H9 (cell line): ENCODE measurements at regions not wholly inside any gene's neighbourhood (a gene's known extent, or its start where the extent isn't known, plus 50 kb on each side); places are given as distances from the start of the nearest gene placed in this dataset.

Experiments
- DNase-seq: peaks from one replicate; pipeline ENCODE4 v3.0.0-alpha.2; 2017
- H2AFZ ChIP-seq: one replicate; pipeline ENCODE4 v1.6.1; 2013; ENCODE audit warnings: mild to moderate bottlenecking, low read length, control low read depth, moderate library complexity
- H2AK5ac ChIP-seq: 2 replicates; pipeline ENCODE4 v1.6.1; 2013; ENCODE audit warnings: low read length, control low read depth, mixed read lengths; ENCODE audit not compliant: insufficient read length
- H2BK120ac ChIP-seq: one replicate; pipeline ENCODE4 v1.6.1; 2013; ENCODE audit warnings: low read depth, mild to moderate bottlenecking, low read length, control low read depth, inconsistent platforms; ENCODE audit not compliant: poor library complexity, severe bottlenecking
- H2BK12ac ChIP-seq: 2 replicates; pipeline ENCODE4 v1.6.1; 2013; ENCODE audit warnings: low read length, control low read depth, mixed read lengths, low read depth; ENCODE audit not compliant: insufficient read length
- H2BK15ac ChIP-seq: 2 replicates; pipeline ENCODE4 v1.6.1; 2013; ENCODE audit warnings: low read depth, low read length, control low read depth
- H2BK20ac ChIP-seq: one replicate; pipeline ENCODE4 v1.6.1; 2013; ENCODE audit warnings: low read depth, mild to moderate bottlenecking, low read length, control low read depth, inconsistent platforms; ENCODE audit not compliant: poor library complexity, severe bottlenecking
- H2BK5ac ChIP-seq: 2 replicates; pipeline ENCODE4 v1.6.1; 2013; ENCODE audit warnings: low read length, control low read depth, mixed read lengths; ENCODE audit not compliant: insufficient read length
- H3K14ac ChIP-seq: 2 replicates; pipeline ENCODE4 v1.6.1; 2013; ENCODE audit warnings: low read length, control low read depth; ENCODE audit not compliant: insufficient read depth
- H3K18ac ChIP-seq: 2 replicates; pipeline ENCODE4 v1.6.1; 2013; ENCODE audit warnings: low read depth, mild to moderate bottlenecking, mixed read lengths, low read length, control low read depth; ENCODE audit not compliant: insufficient read length
- H3K23ac ChIP-seq: 2 replicates; pipeline ENCODE4 v1.6.1; 2013; ENCODE audit warnings: low read length, control low read depth, mixed read lengths, low read depth; ENCODE audit not compliant: insufficient read length
- H3K23me2 ChIP-seq: 2 replicates; pipeline ENCODE4 v1.6.1; 2013; ENCODE audit warnings: low read depth, mild to moderate bottlenecking, mixed read lengths, low read length, control low read depth; ENCODE audit not compliant: insufficient read length, poor library complexity, severe bottlenecking
- H3K27ac ChIP-seq: 2 replicates; pipeline ENCODE4 v1.5.1; 2013; ENCODE audit warnings: low read length, control low read depth, mixed read lengths, low read depth; ENCODE audit not compliant: insufficient read length
- H3K27me3 ChIP-seq: 2 replicates; pipeline ENCODE4 v1.6.1; 2013; ENCODE audit warnings: low read length, control low read depth, inconsistent platforms; ENCODE audit not compliant: insufficient read depth
- H3K4ac ChIP-seq: 2 replicates; pipeline ENCODE4 v1.6.1; 2013; ENCODE audit warnings: low read depth, mild to moderate bottlenecking, control low read depth, inconsistent platforms, low read length, moderate library complexity
- H3K4me1 ChIP-seq: 2 replicates; pipeline ENCODE4 v1.6.1; 2013; ENCODE audit warnings: low read length, control low read depth, inconsistent platforms; ENCODE audit not compliant: insufficient read depth
- H3K4me2 ChIP-seq: 2 replicates; pipeline ENCODE4 v1.6.1; 2013; ENCODE audit warnings: low read length, control low read depth, mixed read lengths; ENCODE audit not compliant: insufficient read length, insufficient read depth
- H3K56ac ChIP-seq: 2 replicates; pipeline ENCODE4 v1.6.1; 2013; ENCODE audit warnings: low read depth, mild to moderate bottlenecking, mixed read lengths, low read length, control low read depth; ENCODE audit not compliant: insufficient read length
- H3K79me1 ChIP-seq: 2 replicates; pipeline ENCODE4 v1.6.1; 2013; ENCODE audit warnings: low read depth, mild to moderate bottlenecking, moderate library complexity, low read length, control low read depth, inconsistent platforms; ENCODE audit not compliant: insufficient read depth, poor library complexity, severe bottlenecking
- H3K79me2 ChIP-seq: 2 replicates; pipeline ENCODE4 v1.6.1; 2013; ENCODE audit warnings: low read length, control low read depth, inconsistent platforms; ENCODE audit not compliant: insufficient read depth
- H3K9ac ChIP-seq: 2 replicates; pipeline ENCODE4 v1.6.1; 2013; ENCODE audit warnings: low read length, control low read depth, mixed read lengths; ENCODE audit not compliant: insufficient read length; ENCODE audit errors: extremely low read depth
- H3K9me3 ChIP-seq: one replicate; pipeline ENCODE4 v1.6.1; 2013; ENCODE audit warnings: low read depth, low read length, inconsistent platforms; ENCODE audit not compliant: control insufficient read depth
- H3T11ph ChIP-seq: one replicate; pipeline ENCODE4 v1.6.1; 2013; ENCODE audit warnings: mild to moderate bottlenecking, low read length, control low read depth, inconsistent platforms
- H4K20me1 ChIP-seq: one replicate; pipeline ENCODE4 v1.6.1; 2013; ENCODE audit not compliant: control insufficient read depth, insufficient read length, insufficient read depth
- H4K5ac ChIP-seq: 2 replicates; pipeline ENCODE4 v1.6.1; 2013; ENCODE audit warnings: low read depth, mild to moderate bottlenecking, mixed read lengths, low read length, control low read depth; ENCODE audit not compliant: insufficient read length
- H4K8ac ChIP-seq: replicated peaks from 2 replicates; pipeline ENCODE4 v1.6.1; 2013; ENCODE audit warnings: low read length, control low read depth, mixed read lengths, low read depth; ENCODE audit not compliant: insufficient read length
- H4K91ac ChIP-seq: 2 replicates; pipeline ENCODE4 v1.6.1; 2013; ENCODE audit warnings: low read depth, mild to moderate bottlenecking, moderate library complexity, mixed read lengths, low read length, control low read depth; ENCODE audit not compliant: insufficient read length
- H3K27ac Mint-ChIP-seq, 3 experiments: 2 replicates in 2 of 3; 3 replicates in 1 of 3; pipeline ENCODE4 v1.8.0; 2020 to 2021; ENCODE audit warnings: mixed read lengths in 3 of 3, mild to moderate bottlenecking in 1 of 3, moderate library complexity in 1 of 3
- H3K27me3 Mint-ChIP-seq: 2 replicates; pipeline ENCODE4 v1.8.0; 2021; ENCODE audit warnings: low read depth, mild to moderate bottlenecking, moderate library complexity, mixed read lengths
- H3K36me3 Mint-ChIP-seq, 3 experiments: 2 replicates in 2 of 3; 3 replicates in 1 of 3; pipeline ENCODE4 v1.8.0; 2020 to 2021; ENCODE audit warnings: low read depth in 3 of 3, mixed read lengths in 3 of 3; ENCODE audit not compliant: insufficient read depth in 1 of 3
- H3K4me1 Mint-ChIP-seq, 2 experiments: 2 replicates each; pipeline ENCODE4 v1.8.0; 2020; ENCODE audit warnings: mixed read lengths in 2 of 2
- H3K4me3 Mint-ChIP-seq, 2 experiments: 2 replicates in 1 of 2; 3 replicates in 1 of 2; pipeline ENCODE4 v1.8.0; 2020 to 2021; ENCODE audit warnings: mild to moderate bottlenecking in 2 of 2, mixed read lengths in 2 of 2, moderate library complexity in 1 of 2
- H3K9me3 Mint-ChIP-seq, 2 experiments: 2 replicates in 1 of 2; 3 replicates in 1 of 2; pipeline ENCODE4 v1.8.0; 2020; ENCODE audit warnings: mild to moderate bottlenecking in 2 of 2, mixed read lengths in 2 of 2, moderate library complexity in 1 of 2
- WGBS: extraction: QIAGEN DNeasy Blood & Tissue Kit; methylation state at CpG from one replicate; pipeline ENCODE4 v1.1.7; 2013; ENCODE audit warnings: missing lambda C conversion rate, low lambda C conversion rate, mixed read lengths; ENCODE audit not compliant: insufficient read length; ENCODE audit errors: extremely low coverage; 5-methylcytosine and 5-hydroxymethylcytosine counted together
- TF ChIP-seq, protein P1 (sequence below): fragments of 200-600 bp; sonication (generic); conservative IDR thresholded peaks from 3 replicates; pipeline ENCODE4 v1.8.0; 2021; ENCODE audit warnings: antibody characterized with exemption, mild to moderate bottlenecking

DNA sequence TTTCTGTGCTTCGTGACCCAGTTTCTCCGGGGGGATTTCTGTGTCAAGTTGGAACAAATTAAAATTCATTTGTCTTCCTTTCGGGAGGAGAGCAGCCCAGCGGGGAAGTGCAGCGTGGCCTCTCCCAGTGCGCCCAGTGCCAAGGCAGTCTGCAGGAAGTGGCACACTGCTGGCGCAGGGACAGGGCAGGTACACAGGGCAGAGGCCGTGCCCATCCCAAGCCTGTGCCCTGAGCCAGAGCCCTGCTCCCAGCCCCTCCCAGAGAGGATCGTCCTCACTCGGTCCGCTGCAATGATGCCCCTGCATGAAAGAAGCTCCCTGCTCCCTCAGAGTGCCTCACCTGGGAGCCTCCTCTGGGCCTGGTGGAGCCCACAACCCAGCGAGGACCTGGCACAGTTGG is 82.4 kb upstream of the PPP1R26 start:
- TF ChIP-seq, protein P1, sequence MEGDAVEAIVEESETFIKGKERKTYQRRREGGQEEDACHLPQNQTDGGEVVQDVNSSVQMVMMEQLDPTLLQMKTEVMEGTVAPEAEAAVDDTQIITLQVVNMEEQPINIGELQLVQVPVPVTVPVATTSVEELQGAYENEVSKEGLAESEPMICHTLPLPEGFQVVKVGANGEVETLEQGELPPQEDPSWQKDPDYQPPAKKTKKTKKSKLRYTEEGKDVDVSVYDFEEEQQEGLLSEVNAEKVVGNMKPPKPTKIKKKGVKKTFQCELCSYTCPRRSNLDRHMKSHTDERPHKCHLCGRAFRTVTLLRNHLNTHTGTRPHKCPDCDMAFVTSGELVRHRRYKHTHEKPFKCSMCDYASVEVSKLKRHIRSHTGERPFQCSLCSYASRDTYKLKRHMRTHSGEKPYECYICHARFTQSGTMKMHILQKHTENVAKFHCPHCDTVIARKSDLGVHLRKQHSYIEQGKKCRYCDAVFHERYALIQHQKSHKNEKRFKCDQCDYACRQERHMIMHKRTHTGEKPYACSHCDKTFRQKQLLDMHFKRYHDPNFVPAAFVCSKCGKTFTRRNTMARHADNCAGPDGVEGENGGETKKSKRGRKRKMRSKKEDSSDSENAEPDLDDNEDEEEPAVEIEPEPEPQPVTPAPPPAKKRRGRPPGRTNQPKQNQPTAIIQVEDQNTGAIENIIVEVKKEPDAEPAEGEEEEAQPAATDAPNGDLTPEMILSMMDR = no peak
- peaks cover 3 to 25% (median 5%) of the 10 kb centered on the region in 3 experiments for H3K36me3 Mint-ChIP-seq
- DNase-seq = no peak
- H3K18ac ChIP-seq = no peak overlapping the region
- H2BK20ac ChIP-seq = no peak overlapping the region
- peaks cover 5% of the 10 kb centered on the region for H3K27me3 Mint-ChIP-seq
- no peaks in the 10 kb centered on the region for H3K23me2 ChIP-seq
- H3K4me1 Mint-ChIP-seq = peaks cover 3 to 10% of the 10 kb centered on the region in 2 experiments
- H3K27ac ChIP-seq = no peak overlapping the region
- no peaks in the 10 kb centered on the region for H3K27me3 ChIP-seq
- H3K9me3 Mint-ChIP-seq = peaks cover 25 to 31% of the 10 kb centered on the region in 2 experiments
- no peak overlapping the region for H3K14ac ChIP-seq
- H3K4me2 ChIP-seq = no peak overlapping the region
- H4K20me1 ChIP-seq = no peaks in the 10 kb centered on the region
- no peak overlapping the region for H4K5ac ChIP-seq
- H3K4me1 ChIP-seq = no peaks in the 10 kb centered on the region
- H3K4ac ChIP-seq = no peak overlapping the region
- no peak overlapping the region for H2BK120ac ChIP-seq
- H3K9me3 ChIP-seq = peaks cover 9% of the 10 kb centered on the region
- H3K27ac Mint-ChIP-seq = no peak overlapping the region
- no peak overlapping the region for H2AK5ac ChIP-seq
- no peak overlapping the region for H2BK15ac ChIP-seq
- no peak overlapping the region for H4K91ac ChIP-seq
- H2BK5ac ChIP-seq = no peak overlapping the region
- H3K56ac ChIP-seq = no peak overlapping the region
- WGBS = no CpG with 5 or more reads among the region's 12 CpGs
- no peak overlapping the region for H3T11ph ChIP-seq
- H3K4me3 Mint-ChIP-seq = no peak overlapping the region
- no peak overlapping the region for H3K9ac ChIP-seq
- H2BK12ac ChIP-seq = no peak overlapping the region
- no peak overlapping the region for H2AFZ ChIP-seq
- H4K8ac ChIP-seq = no peak overlapping the region
- H3K79me2 ChIP-seq = no peaks in the 10 kb centered on the region
- no peaks in the 10 kb centered on the region for H3K79me1 ChIP-seq
- H3K23ac ChIP-seq = no peak overlapping the region
